WERI-Rb-1 (cell line): ENCODE measurements at regions not wholly inside any gene's neighbourhood (a gene's known extent, or its start where the extent isn't known, plus 50 kb on each side); places are given as distances from the start of the nearest gene placed in this dataset.

Experiments
- DNase-seq: peaks from one replicate; pipeline ENCODE4 v3.0.0-alpha.2; 2020
- H3K27ac ChIP-seq: fragments of 250-450 bp; sonication (Bioruptor Pico); 2 replicates; pipeline ENCODE4 v1.5.1; 2020; ENCODE audit warnings: mild to moderate bottlenecking, moderate library complexity
- H3K27me3 ChIP-seq: fragments of 250-450 bp; sonication (Bioruptor Pico); 2 replicates; pipeline ENCODE4 v1.5.1; 2021; ENCODE audit warnings: mild to moderate bottlenecking, low read depth, moderate library complexity; ENCODE audit not compliant: insufficient read depth, severe bottlenecking
- H3K36me3 ChIP-seq: fragments of 250-450 bp; sonication (Bioruptor Pico); 2 replicates; pipeline ENCODE4 v1.5.1; 2020; ENCODE audit warnings: mild to moderate bottlenecking, moderate library complexity
- H3K4me3 ChIP-seq: 2 replicates; pipeline ENCODE4 v1.5.1; 2011; ENCODE audit warnings: low read depth, mild to moderate bottlenecking, control low read depth, low read length
- H3K9me3 ChIP-seq: fragments of 250-450 bp; sonication (Bioruptor Pico); 2 replicates; pipeline ENCODE4 v1.5.1; 2021; ENCODE audit warnings: mild to moderate bottlenecking, moderate library complexity; ENCODE audit not compliant: severe bottlenecking
- CTCF ChIP-seq: IDR thresholded peaks from 2 replicates; pipeline ENCODE4 v1.5.1; 2011; ENCODE audit warnings: low read depth, mild to moderate bottlenecking, control low read depth, inconsistent platforms, low read length

- no peak overlapping the region for H3K27ac ChIP-seq
- TF ChIP-seq CTCF = no peak
- H3K4me3 ChIP-seq = no peak overlapping the region
Observed at GRCh38 chr9:88773627-88774244, 217.5 kb upstream of the S1PR3 start.

GRCh38 chr9:88775037-88775471 lies 216.2 kb upstream of the S1PR3 start:
- no peak overlapping the region for H3K27ac ChIP-seq
- no peaks in the 10 kb centered on the region for H3K36me3 ChIP-seq
- DNase-seq = no peak
- no peaks in the 10 kb centered on the region for H3K9me3 ChIP-seq
- TF ChIP-seq CTCF = no peak
- no peak overlapping the region for H3K4me3 ChIP-seq
- H3K27me3 ChIP-seq = no peaks in the 10 kb centered on the region

More at GRCh38 chr9:88773627-88774244, 217.5 kb upstream of the S1PR3 start:
- H3K9me3 ChIP-seq = no peaks in the 10 kb centered on the region
- H3K27me3 ChIP-seq = no peaks in the 10 kb centered on the region
- DNase-seq = no peak
- no peaks in the 10 kb centered on the region for H3K36me3 ChIP-seq

DNA sequence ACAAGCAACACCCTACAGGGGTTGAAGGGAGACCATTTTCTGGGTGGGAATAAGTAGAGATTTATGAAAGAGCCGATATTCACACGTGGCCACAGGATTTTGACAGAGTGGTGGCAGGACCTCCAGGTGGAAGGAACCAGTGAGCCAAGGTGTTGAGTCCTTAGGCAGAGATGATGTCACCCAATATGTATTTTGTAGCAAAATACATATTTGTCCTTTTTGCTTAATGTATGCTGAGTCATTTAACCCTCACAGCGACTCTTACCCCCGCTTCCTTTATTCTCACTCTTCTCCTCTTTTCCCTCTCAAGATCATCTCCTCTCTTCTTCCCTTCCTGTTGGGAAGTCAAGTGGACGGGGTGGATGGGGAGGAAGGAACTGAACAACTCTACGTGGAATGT lies 215.7 kb upstream of the S1PR3 start:
- no peak for TF ChIP-seq CTCF
- Histone ChIP-seq H3K36me3 (no peaks in the 10 kb centered on the region), H3K4me3 (no peak overlapping the region), H3K27me3 (no peaks in the 10 kb centered on the region), H3K27ac (no peak overlapping the region), H3K9me3 (no peaks in the 10 kb centered on the region)
- DNase-seq = no peak

DNA sequence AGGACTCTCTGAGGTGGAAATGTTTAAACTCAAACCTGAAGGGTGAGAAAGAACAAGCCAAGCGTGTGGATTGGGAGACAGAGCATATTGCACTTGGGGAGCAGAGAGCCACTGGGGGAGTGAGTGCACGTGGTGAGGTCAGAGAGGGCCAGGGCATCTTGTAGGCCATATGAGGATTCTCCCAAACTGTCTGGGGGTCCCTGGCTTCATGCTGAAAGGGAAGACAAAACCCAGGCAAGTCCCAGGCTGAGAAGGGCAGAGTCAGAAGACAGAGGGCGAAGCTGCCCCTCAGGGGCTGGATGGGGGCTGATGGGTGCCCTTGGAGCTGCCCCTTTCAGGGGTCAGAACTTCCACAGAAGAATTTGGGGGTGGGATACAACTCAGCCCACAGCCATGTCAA lies 215.3 kb upstream of the S1PR3 start:
- no peak for TF ChIP-seq CTCF
- Histone ChIP-seq H3K27me3 (no peaks in the 10 kb centered on the region), H3K27ac (no peak overlapping the region), H3K36me3 (no peaks in the 10 kb centered on the region), H3K4me3 (no peak overlapping the region), H3K9me3 (no peaks in the 10 kb centered on the region)
- no peak for DNase-seq

DNA sequence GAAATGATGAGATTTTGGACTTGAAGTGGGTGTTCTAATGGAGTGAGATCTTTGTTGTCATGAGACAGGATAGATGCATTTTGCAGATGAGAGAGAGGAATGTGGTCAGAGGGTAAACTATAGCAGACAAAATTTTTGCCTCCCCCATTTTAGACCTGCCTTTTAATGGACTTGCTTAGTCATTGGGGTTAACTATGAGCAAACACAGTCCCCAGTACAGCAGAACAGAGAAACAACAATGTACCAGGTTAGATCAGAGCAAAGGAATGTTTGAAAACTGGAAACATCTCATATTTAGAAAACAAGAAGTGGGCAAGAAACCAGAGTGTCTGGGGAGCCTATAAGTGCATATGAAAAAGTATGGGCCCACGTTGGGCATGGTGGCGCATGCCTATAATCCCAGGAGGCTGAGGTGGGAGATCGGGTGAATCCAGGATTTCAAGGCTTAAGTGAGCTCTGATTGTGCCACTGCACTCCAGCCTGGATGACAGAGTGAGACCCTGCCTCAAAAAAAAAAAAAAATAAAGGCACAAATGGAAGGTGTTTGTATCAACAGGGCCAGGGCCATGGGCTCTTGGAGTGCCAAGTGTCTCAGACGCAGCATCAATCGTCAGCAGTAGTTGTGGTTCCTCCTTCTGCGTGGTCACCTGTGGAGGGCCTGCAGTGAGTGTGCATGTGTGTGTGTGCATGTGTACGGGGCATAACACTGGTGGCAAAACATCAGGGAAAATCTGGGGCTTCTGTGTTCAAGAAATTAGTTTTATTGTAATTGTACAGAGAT lies 214.4 kb upstream of the S1PR3 start:
- Histone ChIP-seq H3K36me3 (no peaks in the 10 kb centered on the region), H3K27ac (no peak overlapping the region), H3K27me3 (no peaks in the 10 kb centered on the region), H3K9me3 (no peaks in the 10 kb centered on the region), H3K4me3 (no peak overlapping the region)
- TF ChIP-seq CTCF = no peak
- DNase-seq = no peak
